K562 (cell line): ENCODE measurements at regions not wholly inside any gene's neighbourhood (a gene's known extent, or its start where the extent isn't known, plus 50 kb on each side); places are given as distances from the start of the nearest gene placed in this dataset.
A peak's percentile ranks its signal among the peaks of the same experiment; 100 is the strongest.

Experiments
- ATAC-seq: fragments of 200-7000 bp; cut with Tn5 transposase; 3 replicates; pipeline ENCODE4 v1.9.1; 2020; ENCODE audit warnings: moderate library complexity
- BruUV-seq: library from RNA; stranded (reverse); fragments of 400-500 nt; replicated peaks from 2 replicates; lab custom pipeline; 2021; lab: Mats Ljungman, UMichigan
- CTCF ChIA-PET: fragments of 300-600 bp; formaldehyde crosslinking; extraction: SDS; loops from one replicate; lab custom pipeline; 2021; ENCODE audit warnings: low intra/inter-chr PET ratio; lab: Yijun Ruan, JAX
- POLR2A ChIA-PET: fragments of 300-600, 350-650 bp; sonication (Branson Sonifier 250); formaldehyde crosslinking; extraction: SDS; loops from one replicate; lab custom pipeline; 2021; ENCODE audit warnings: antibody characterized with exemption, inconsistent platforms; lab: Yijun Ruan, JAX
- DNase-seq, 4 experiments: peaks; one replicate each; pipeline versions ENCODE4 v3.0.0 to v3.0.0-alpha.2; 2011 to 2018; ENCODE audit warnings: low spot score in 3 of 4, mixed read lengths in 3 of 4; ENCODE audit errors: extremely low read depth in 1 of 4
- FAIRE-seq: peaks from 2 replicates; lab custom pipeline; 2011; peaks lifted over from hg19 to GRCh38; lab: Jason Lieb, UNC
- H2AFZ ChIP-seq: 2 replicates; pipeline ENCODE4 v1.6.0; 2011; ENCODE audit warnings: low read depth, low read length, control low read depth, inconsistent platforms
- H3K27ac ChIP-seq: fragments of 200-600 bp; 3 replicates; pipeline ENCODE4 v1.8.0; 2011; ENCODE audit warnings: low read depth, mild to moderate bottlenecking, control low read depth, inconsistent platforms, low read length, moderate library complexity, mixed read lengths; ENCODE audit errors: extremely low read depth
- H3K27me3 ChIP-seq, 2 experiments: fragments of 300-600 bp in 1 of 2; 2 replicates in 1 of 2; 3 replicates in 1 of 2; pipeline versions ENCODE4 v1.6.0 to v1.8.0; 2011; ENCODE audit warnings: inconsistent platforms in 2 of 2, low read length in 2 of 2, mild to moderate bottlenecking in 1 of 2, mixed read lengths in 1 of 2, moderate library complexity in 1 of 2; ENCODE audit not compliant: control insufficient read depth in 2 of 2, insufficient read depth in 2 of 2
- H3K36me3 ChIP-seq: fragments of 300-600 bp; 3 replicates; pipeline ENCODE4 v1.8.0; 2011; ENCODE audit warnings: mild to moderate bottlenecking, low read length, inconsistent platforms; ENCODE audit not compliant: control insufficient read depth, insufficient read depth
- H3K4me1 ChIP-seq, 2 experiments: fragments of 200-600 bp in 1 of 2; replicated peaks in 1 of 2; 2 replicates in 1 of 2; 3 replicates in 1 of 2; pipeline versions ENCODE4 v1.5.1 to v1.8.0; 2011; ENCODE audit warnings: inconsistent platforms in 2 of 2, low read length in 2 of 2, mild to moderate bottlenecking in 1 of 2, mixed read lengths in 1 of 2, moderate library complexity in 1 of 2; ENCODE audit not compliant: control insufficient read depth in 2 of 2, insufficient read depth in 2 of 2
- H3K4me2 ChIP-seq: 2 replicates; pipeline ENCODE4 v1.6.1; 2011; ENCODE audit warnings: low read length, control low read depth, inconsistent platforms, mixed read lengths; ENCODE audit not compliant: insufficient read depth
- H3K4me3 ChIP-seq: fragments of 200-600 bp; sonication (generic), shearing (Covaris generic); 2 replicates; pipeline ENCODE4 v1.5.1; 2016; ENCODE audit warnings: control low read depth, inconsistent platforms
- H3K79me2 ChIP-seq: fragments of 200-600 bp; 3 replicates; pipeline ENCODE4 v1.8.0; 2011; ENCODE audit warnings: low read length, inconsistent platforms; ENCODE audit not compliant: control insufficient read depth, insufficient read depth
- H3K9ac ChIP-seq, 2 experiments: 2 replicates each; pipeline versions ENCODE4 v1.6.0 to v1.6.1; 2011; ENCODE audit warnings: low read depth in 2 of 2, low read length in 2 of 2, control low read depth in 1 of 2, inconsistent platforms in 1 of 2, mild to moderate bottlenecking in 1 of 2, mixed read lengths in 1 of 2; ENCODE audit not compliant: insufficient read depth in 1 of 2
- H3K9me1 ChIP-seq: one replicate; pipeline ENCODE4 v1.6.0; 2011; ENCODE audit warnings: inconsistent platforms, mild to moderate bottlenecking, low read length, moderate library complexity; ENCODE audit not compliant: control insufficient read depth, insufficient read depth
- H3K9me3 ChIP-seq: replicated peaks from 2 replicates; pipeline ENCODE4 v1.5.1; 2011; ENCODE audit warnings: low read depth, low read length, inconsistent platforms; ENCODE audit not compliant: control insufficient read depth, insufficient read depth
- H4K20me1 ChIP-seq: replicated peaks from 2 replicates; pipeline ENCODE4 v1.6.1; 2011; ENCODE audit warnings: low read length, inconsistent platforms, mixed read lengths; ENCODE audit not compliant: control insufficient read depth, insufficient read depth
- ARNT ChIP-seq, 2 experiments: fragments of 450-650 bp; IDR thresholded peaks; 2 replicates each; pipeline ENCODE4 v1.6.1; 2016; ENCODE audit warnings: mild to moderate bottlenecking in 1 of 2
- CBX8 ChIP-seq: fragments of 200-600 bp; sonication (generic); IDR thresholded peaks from 2 replicates; pipeline ENCODE4 v1.6.1; 2012; ENCODE audit warnings: borderline replicate concordance, mixed run types, low read depth, mild to moderate bottlenecking, moderate library complexity, mixed read lengths, low read length, control low read depth, inconsistent platforms; ENCODE audit not compliant: poor library complexity, severe bottlenecking; ENCODE audit errors: extremely low read depth
- CEBPG ChIP-seq, 3 experiments: fragments of 200-800 bp in 1 of 3; sonication (Bioruptor generic) in 1 of 3; sonication (generic) in 1 of 3; formaldehyde crosslinking in 1 of 3; IDR thresholded peaks in 2 of 3; conservative IDR thresholded peaks in 1 of 3; 2 replicates each; pipeline versions ENCODE4 v1.6.1 to v1.8.0; 2016 to 2022; ENCODE audit warnings: missing compliant biosample characterization in 2 of 3, missing genetic modification characterization in 2 of 3, mild to moderate bottlenecking in 1 of 3, missing genetic modification reagents in 1 of 3
- GABPB1 ChIP-seq: sonication (generic); formaldehyde crosslinking; IDR thresholded peaks from 2 replicates; pipeline ENCODE4 v1.8.0; 2022; ENCODE audit warnings: mild to moderate bottlenecking, missing genetic modification reagents
- U2AF2 ChIP-seq: fragments of 200-400 bp; formaldehyde crosslinking; optimal IDR thresholded peaks from 2 replicates; pipeline ENCODE3; 2017; ENCODE audit warnings: low read depth, mild to moderate bottlenecking, low read length
- ZNF124 ChIP-seq: sonication (generic); formaldehyde crosslinking; IDR thresholded peaks from 2 replicates; pipeline ENCODE4 v1.8.1; 2022; ENCODE audit warnings: missing genetic modification reagents
- WGBS: fragments of 100-300 bp; shearing (Covaris generic); methylation state at CpG from one replicate; pipeline ENCODE4 v1.1.6; 2016; ENCODE audit warnings: low coverage, mixed read lengths; ENCODE audit not compliant: insufficient coverage; ENCODE audit errors: missing lambda C conversion rate; 5-methylcytosine and 5-hydroxymethylcytosine counted together
- in situ Hi-C: fragments of 300-500 bp; cut with MboI; formaldehyde crosslinking; loops from 4 replicates; pipeline ENCODE4 v1.15.0; 2018; ENCODE audit warnings: inconsistent platforms, mixed read lengths
- intact Hi-C: fragments of 100-400 bp; cut with micrococcal nuclease; formaldehyde crosslinking; loops from 2 replicates; pipeline ENCODE4 v1.14.2; 2022
- TF ChIP-seq, protein P1 (sequence below): fragments of 450-650 bp; formaldehyde crosslinking; IDR thresholded peaks from 2 replicates; pipeline ENCODE4 v1.4.0; 2020; ENCODE audit warnings: mild to moderate bottlenecking, moderate library complexity
- TF ChIP-seq, protein P2 (sequence below): fragments of 150-350 bp; IDR thresholded peaks from 2 replicates; pipeline ENCODE4 v1.6.1; 2014; ENCODE audit warnings: low read depth, mild to moderate bottlenecking, low read length, borderline replicate concordance
- TF ChIP-seq, protein P3 (sequence below): fragments of 250-450 bp; sonication (Bioruptor Pico); IDR thresholded peaks from 2 replicates; pipeline ENCODE4 v1.8.0; 2022; ENCODE audit warnings: moderate library complexity, mild to moderate bottlenecking, inconsistent platforms

DNA sequence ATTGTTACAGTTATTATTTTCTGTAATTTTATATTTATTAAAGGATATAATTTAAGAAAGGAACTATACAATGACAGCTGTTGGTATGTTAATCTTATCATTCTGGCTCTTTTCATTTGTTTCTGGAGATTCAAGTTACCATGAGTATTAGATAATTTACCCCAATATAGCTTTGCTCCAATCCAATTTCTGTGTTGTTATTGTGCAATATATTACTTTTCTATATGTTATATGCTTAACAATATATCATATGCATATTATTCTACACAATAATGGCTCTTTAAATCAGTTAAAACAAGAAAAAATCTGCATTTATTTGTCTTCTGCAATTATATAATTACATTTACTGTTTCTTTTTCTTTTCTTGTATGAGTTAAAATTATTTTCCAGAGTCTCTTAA lies 1650.9 kb downstream of the BRINP3 start:
- CTCF ChIA-PET, result no interaction called here
- in situ Hi-C loops (no loop called here), intact Hi-C loops (no loop called here)
- H2AFZ ChIP-seq, result no peak overlapping the region
- DNase-seq (no peak), FAIRE-seq (no peak), ATAC-seq (no peak)
- H3K9me1 ChIP-seq, result no peaks in the 10 kb centered on the region
- no peaks in the 10 kb centered on the region for H4K20me1 ChIP-seq
- H3K9me3 ChIP-seq, result peaks cover 2% of the 10 kb centered on the region
- POLR2A ChIA-PET, result no interaction called here
- no peak overlapping the region for H3K4me2 ChIP-seq
- no peaks in the 10 kb centered on the region for H3K79me2 ChIP-seq
- no peaks in the 10 kb centered on the region for H3K27me3 ChIP-seq
- no peaks in the 10 kb centered on the region for H3K4me1 ChIP-seq
- H3K9ac ChIP-seq, result no peak overlapping the region
- no peak overlapping the region for H3K4me3 ChIP-seq
- no TSS peak for BruUV-seq
- no peak overlapping the region for H3K27ac ChIP-seq
- H3K36me3 ChIP-seq, result no peaks in the 10 kb centered on the region
- TF ChIP-seq, protein P1, sequence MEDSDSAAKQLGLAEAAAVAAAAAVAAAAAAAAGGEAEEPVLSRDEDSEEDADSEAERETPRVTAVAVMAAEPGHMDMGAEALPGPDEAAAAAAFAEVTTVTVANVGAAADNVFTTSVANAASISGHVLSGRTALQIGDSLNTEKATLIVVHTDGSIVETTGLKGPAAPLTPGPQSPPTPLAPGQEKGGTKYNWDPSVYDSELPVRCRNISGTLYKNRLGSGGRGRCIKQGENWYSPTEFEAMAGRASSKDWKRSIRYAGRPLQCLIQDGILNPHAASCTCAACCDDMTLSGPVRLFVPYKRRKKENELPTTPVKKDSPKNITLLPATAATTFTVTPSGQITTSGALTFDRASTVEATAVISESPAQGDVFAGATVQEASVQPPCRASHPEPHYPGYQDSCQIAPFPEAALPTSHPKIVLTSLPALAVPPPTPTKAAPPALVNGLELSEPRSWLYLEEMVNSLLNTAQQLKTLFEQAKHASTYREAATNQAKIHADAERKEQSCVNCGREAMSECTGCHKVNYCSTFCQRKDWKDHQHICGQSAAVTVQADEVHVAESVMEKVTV, result no peak
- no peak for TF ChIP-seq CEBPG (CRISPR knock-in tag; IDR thresholded peaks at IDR 0.05)
- peak in 1 of 2 experiments; percentile 72; a peak in 2 of 4 replicates for TF ChIP-seq CEBPG (tag; conservative IDR thresholded peaks at IDR 0.05 in 1 of 2, IDR thresholded peaks at IDR 0.05 in 1 of 2)

DNA sequence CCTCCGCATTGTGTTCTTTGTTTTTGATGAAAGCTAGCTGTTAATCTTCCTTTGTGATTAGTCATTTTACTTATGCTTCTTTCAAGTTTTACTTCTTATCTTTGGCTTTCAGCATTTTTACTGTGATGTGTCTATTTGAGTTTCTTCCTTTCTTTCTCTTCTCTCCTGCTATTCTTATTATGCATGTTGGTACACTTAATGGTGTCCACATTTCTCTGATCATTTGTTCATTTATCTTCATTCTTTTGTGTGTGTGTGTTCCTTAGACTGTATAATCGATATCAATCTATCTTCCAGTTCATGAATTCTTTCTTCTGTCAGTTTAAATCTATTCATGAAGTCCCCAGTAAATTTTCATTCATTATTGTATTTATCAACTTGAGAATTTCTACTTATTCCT lies 1650.3 kb downstream of the BRINP3 start:
- CTCF ChIA-PET, result no interaction called here
- FAIRE-seq, result no peak
- in situ Hi-C loops (no loop called here), intact Hi-C loops (no loop called here)
- Histone ChIP-seq H3K4me2 (no peak overlapping the region), H3K4me1 (no peaks in the 10 kb centered on the region), H4K20me1 (no peaks in the 10 kb centered on the region), H3K27me3 (no peaks in the 10 kb centered on the region), H2AFZ (no peak overlapping the region), H3K27ac (no peak overlapping the region), H3K36me3 (no peaks in the 10 kb centered on the region), H3K9me3 (peaks cover 2% of the 10 kb centered on the region), H3K9me1 (no peaks in the 10 kb centered on the region), H3K79me2 (no peaks in the 10 kb centered on the region), H3K4me3 (no peak overlapping the region), H3K9ac (no peak overlapping the region)
- ATAC-seq, result no peak
- 0% methylated on average over 2 of the region's 2 CpGs for WGBS
- DNase-seq, result no peak
- BruUV-seq, result no TSS peak
- POLR2A ChIA-PET, result no interaction called here
- TF ChIP-seq ARNT (IDR thresholded peaks at IDR 0.05) (no peak), CBX8 (no peak), U2AF2 (no peak), GABPB1 (CRISPR knock-in tag) (no peak), ZNF124 (CRISPR knock-in tag) (no peak)
- TF ChIP-seq, protein P2, sequence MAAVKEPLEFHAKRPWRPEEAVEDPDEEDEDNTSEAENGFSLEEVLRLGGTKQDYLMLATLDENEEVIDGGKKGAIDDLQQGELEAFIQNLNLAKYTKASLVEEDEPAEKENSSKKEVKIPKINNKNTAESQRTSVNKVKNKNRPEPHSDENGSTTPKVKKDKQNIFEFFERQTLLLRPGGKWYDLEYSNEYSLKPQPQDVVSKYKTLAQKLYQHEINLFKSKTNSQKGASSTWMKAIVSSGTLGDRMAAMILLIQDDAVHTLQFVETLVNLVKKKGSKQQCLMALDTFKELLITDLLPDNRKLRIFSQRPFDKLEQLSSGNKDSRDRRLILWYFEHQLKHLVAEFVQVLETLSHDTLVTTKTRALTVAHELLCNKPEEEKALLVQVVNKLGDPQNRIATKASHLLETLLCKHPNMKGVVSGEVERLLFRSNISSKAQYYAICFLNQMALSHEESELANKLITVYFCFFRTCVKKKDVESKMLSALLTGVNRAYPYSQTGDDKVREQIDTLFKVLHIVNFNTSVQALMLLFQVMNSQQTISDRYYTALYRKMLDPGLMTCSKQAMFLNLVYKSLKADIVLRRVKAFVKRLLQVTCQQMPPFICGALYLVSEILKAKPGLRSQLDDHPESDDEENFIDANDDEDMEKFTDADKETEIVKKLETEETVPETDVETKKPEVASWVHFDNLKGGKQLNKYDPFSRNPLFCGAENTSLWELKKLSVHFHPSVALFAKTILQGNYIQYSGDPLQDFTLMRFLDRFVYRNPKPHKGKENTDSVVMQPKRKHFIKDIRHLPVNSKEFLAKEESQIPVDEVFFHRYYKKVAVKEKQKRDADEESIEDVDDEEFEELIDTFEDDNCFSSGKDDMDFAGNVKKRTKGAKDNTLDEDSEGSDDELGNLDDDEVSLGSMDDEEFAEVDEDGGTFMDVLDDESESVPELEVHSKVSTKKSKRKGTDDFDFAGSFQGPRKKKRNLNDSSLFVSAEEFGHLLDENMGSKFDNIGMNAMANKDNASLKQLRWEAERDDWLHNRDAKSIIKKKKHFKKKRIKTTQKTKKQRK, result no peak
- TF ChIP-seq, protein P3, sequence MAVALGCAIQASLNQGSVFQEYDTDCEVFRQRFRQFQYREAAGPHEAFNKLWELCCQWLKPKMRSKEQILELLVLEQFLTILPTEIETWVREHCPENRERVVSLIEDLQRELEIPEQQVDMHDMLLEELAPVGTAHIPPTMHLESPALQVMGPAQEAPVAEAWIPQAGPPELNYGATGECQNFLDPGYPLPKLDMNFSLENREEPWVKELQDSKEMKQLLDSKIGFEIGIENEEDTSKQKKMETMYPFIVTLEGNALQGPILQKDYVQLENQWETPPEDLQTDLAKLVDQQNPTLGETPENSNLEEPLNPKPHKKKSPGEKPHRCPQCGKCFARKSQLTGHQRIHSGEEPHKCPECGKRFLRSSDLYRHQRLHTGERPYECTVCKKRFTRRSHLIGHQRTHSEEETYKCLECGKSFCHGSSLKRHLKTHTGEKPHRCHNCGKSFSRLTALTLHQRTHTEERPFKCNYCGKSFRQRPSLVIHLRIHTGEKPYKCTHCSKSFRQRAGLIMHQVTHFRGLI, result no peak
